ENCODE measurements at regions not wholly inside any gene's neighbourhood (a gene's known extent, or its start where the extent isn't known, plus 50 kb on each side); places are given as distances from the start of the nearest gene placed in this dataset.

- TF ChIP-seq CTCF (IDR thresholded peaks at IDR 0.05; ENCODE audit: poor library complexity, severe bottlenecking) (no peak), RAD21 (conservative IDR thresholded peaks at IDR 0.05) (no peak), REST (IDR thresholded peaks at IDR 0.05; ENCODE audit: borderline replicate concordance) (no peak), EZH2 (IDR thresholded peaks at IDR 0.05; ENCODE audit: borderline replicate concordance, insufficient read depth, low read length, poor library complexity, severe bottlenecking) (no peak), SMC3 (conservative IDR thresholded peaks at IDR 0.05; ENCODE audit: poor library complexity) (no peak)
Measured at GRCh38 chr1:60298290-60298689, 224.7 kb upstream of the C1orf87 start.
